Fibroblast of the aortic adventitia (primary cell): ENCODE measurements at regions not wholly inside any gene's neighbourhood (a gene's known extent, or its start where the extent isn't known, plus 50 kb on each side); places are given as distances from the start of the nearest gene placed in this dataset.
A peak's percentile ranks its signal among the peaks of the same experiment; 100 is the strongest.
"Not testable (repeated sequence)": the region's sequence is repeated elsewhere in the genome, so short reads cannot be mapped to it uniquely, and the experiment has no call there.

Experiments
- DNase-seq: peaks from one replicate; pipeline ENCODE4 v3.0.0-alpha.2; 2010; ENCODE audit warnings: low read depth
- H3K4me3 ChIP-seq: 2 replicates; pipeline ENCODE4 v1.5.1; 2011; ENCODE audit warnings: low read depth, mild to moderate bottlenecking, control low read depth, low read length, moderate library complexity
- TF ChIP-seq, protein P1 (sequence below): IDR thresholded peaks from 2 replicates; pipeline ENCODE4 v1.5.1; 2011; ENCODE audit warnings: mild to moderate bottlenecking, low read length, control low read depth, inconsistent platforms; ENCODE audit not compliant: insufficient read depth

DNA sequence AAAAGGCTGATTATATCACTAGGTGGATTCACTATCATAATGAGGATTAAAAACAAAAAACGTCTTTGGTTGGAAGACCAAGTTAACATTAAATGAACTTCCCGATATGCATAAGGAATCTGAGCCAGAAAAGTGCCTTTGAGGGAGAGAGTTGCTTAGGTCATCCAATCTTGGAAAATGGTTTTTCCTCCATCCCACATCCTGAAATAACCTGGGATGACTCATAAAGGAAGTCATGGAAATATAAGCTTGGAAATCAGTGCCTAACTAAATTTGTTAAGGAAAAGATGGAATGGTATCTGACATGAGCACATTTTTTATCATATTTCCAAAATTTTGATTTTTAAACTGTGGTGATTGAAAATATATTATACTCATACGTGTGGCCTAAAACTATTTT, 66.0 kb downstream of the KBTBD8 start:
- TF ChIP-seq, protein P1, sequence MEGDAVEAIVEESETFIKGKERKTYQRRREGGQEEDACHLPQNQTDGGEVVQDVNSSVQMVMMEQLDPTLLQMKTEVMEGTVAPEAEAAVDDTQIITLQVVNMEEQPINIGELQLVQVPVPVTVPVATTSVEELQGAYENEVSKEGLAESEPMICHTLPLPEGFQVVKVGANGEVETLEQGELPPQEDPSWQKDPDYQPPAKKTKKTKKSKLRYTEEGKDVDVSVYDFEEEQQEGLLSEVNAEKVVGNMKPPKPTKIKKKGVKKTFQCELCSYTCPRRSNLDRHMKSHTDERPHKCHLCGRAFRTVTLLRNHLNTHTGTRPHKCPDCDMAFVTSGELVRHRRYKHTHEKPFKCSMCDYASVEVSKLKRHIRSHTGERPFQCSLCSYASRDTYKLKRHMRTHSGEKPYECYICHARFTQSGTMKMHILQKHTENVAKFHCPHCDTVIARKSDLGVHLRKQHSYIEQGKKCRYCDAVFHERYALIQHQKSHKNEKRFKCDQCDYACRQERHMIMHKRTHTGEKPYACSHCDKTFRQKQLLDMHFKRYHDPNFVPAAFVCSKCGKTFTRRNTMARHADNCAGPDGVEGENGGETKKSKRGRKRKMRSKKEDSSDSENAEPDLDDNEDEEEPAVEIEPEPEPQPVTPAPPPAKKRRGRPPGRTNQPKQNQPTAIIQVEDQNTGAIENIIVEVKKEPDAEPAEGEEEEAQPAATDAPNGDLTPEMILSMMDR: no peak
- DNase-seq: peak; percentile 40
- no peak overlapping the region for H3K4me3 ChIP-seq

DNA sequence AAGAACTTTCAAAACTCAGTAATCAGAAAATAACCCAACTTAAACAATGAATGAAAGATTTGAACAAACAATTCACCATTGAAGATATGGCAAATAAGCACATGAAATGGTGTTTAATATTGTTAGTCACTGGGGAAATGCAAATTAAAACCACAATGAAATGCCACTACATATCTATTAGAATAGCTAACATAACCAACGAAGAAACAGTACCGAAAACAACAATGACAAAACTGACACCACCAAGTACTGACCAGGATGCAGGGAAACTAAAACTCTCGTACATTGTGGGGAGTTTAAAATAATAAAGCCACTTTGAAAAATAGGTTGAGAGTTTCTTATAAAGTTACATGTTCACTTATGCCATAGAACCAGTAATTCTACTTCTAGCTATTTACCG, 69.1 kb downstream of the KBTBD8 start:
- DNase-seq: no peak
- no peak overlapping the region for H3K4me3 ChIP-seq
- TF ChIP-seq, protein P1: no peak

DNA sequence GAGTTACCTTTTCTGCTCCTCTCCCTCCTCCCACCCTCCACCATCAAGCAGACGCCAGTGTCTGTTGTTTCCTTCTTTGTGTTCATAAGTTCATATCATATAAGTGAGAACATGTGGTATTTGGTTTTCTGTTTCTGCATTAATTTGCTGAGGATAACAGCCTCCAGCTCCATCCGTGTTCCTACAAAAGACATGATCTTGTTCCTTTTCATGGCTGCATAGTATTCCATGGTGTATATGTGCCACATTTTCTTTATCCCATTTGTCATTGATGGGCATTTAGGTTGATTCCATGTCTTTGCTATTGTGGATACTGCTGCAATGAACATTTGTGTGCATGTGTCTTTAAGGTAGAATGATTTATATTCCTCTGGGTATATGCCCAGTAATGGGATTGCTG, 74.5 kb downstream of the KBTBD8 start:
- DNase-seq, H3K4me3 ChIP-seq: not testable (repeated sequence)

DNA sequence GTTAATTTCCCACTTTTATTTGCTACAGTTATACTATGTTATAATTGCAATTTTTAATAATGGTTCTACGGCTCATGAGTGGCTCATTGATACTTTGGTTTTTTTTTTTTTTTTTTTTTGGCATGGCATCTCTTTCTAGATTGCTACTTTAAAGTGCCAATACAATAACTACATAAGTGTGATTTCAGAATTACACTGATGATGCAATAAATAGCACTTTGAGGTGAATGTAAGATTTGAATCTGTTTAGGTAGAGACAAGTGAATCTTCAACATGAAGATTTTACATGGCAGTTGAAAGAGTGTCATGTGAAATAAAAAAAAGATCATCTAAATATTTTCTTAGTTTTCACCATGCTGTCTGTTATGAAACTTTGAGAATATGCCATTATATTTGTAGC, 75.7 kb downstream of the KBTBD8 start:
- no peak for DNase-seq
- H3K4me3 ChIP-seq: no peak overlapping the region
- TF ChIP-seq, protein P1: no peak

DNA sequence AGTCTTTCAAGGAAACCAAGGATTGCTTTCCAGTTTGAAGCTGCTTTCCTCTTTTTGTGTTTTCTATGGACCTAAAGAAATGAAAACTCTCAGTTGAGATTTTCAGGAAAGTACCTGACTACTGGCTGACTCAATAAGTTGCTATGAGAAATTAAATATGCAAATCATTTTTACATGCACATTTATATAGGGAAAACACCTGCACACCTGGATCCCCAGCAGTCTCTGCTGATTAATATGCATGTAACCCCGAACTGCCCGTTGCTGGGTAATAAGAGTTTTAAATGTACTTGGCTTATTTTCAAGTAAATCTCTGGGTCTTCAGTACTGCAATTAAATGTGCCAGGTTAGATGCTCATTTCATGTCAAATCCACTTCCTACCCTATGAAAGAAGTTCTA, 77.2 kb downstream of the KBTBD8 start:
- no peak overlapping the region for H3K4me3 ChIP-seq
- TF ChIP-seq, protein P1: no peak
- no peak for DNase-seq

DNA sequence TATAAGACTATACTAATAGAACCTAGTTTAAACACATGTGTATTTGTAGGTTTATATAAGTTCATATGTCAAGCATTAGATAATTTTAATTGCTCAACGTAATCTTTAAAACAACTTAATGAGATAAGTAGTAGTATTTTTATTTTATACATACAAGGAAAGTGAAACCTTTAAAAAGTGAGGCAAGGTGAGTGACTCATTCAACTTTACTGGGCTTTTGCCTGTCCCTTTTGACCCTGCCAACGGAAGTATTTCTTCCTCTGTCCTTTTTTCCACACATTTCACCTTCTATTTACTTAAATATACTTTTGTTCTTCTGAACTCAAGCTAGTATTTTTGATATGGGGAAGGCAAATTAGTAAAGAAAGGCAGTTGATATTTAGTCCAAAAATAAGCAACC, 78.5 kb downstream of the KBTBD8 start:
- H3K4me3 ChIP-seq: no peak overlapping the region
- TF ChIP-seq, protein P1: no peak
- DNase-seq: no peak

DNA sequence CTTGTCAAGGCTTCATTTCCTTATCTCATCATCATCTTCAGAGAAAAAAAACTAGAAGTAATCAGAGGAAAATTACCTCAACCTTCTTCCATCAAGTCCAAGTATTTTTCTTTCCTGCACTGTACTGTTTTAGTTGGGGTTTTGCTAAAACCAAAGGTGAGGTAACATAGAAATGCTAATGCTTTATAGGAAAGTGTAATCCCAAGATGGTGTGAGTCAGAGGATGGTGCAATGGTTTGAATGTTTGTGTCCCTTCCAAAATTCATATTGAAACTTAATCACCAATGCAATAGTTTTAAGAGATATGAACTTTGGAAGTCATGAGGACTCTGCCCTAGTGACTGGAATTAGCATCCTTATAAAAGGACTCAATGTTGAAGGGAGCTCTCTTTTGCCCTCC, 79.5 kb downstream of the KBTBD8 start:
- no peak overlapping the region for H3K4me3 ChIP-seq
- peak; percentile 67 for DNase-seq
- TF ChIP-seq, protein P1: no peak
